Activated naive CD4-positive, alpha-beta T cell treated with anti-CD3 and anti-CD28 coated beads, Interleukin-2, amount 50 U/mL, for 24 hours (primary cell): ENCODE measurements at regions not wholly inside any gene's neighbourhood (a gene's known extent, or its start where the extent isn't known, plus 50 kb on each side); places are given as distances from the start of the nearest gene placed in this dataset.

Experiments used
- H3K27ac Mint-ChIP-seq: one replicate; pipeline ENCODE4 v1.8.0; 2021; ENCODE audit warnings: mild to moderate bottlenecking, mixed read lengths
- H3K27me3 Mint-ChIP-seq: one replicate; pipeline ENCODE4 v1.8.0; 2021; ENCODE audit warnings: mixed read lengths
- H3K36me3 Mint-ChIP-seq: one replicate; pipeline ENCODE4 v1.8.0; 2021; ENCODE audit warnings: mixed read lengths
- H3K4me1 Mint-ChIP-seq: one replicate; pipeline ENCODE4 v1.8.0; 2021; ENCODE audit warnings: mixed read lengths
- H3K4me3 Mint-ChIP-seq: one replicate; pipeline ENCODE4 v1.8.0; 2021; ENCODE audit warnings: mild to moderate bottlenecking, mixed read lengths
- H3K9me3 Mint-ChIP-seq: one replicate; pipeline ENCODE4 v1.8.0; 2021; ENCODE audit warnings: mixed read lengths

- Mint-ChIP-seq H3K4me3 (no peak overlapping the region), H3K9me3 (no peaks in the 10 kb centered on the region), H3K27me3 (no peaks in the 10 kb centered on the region)
These were observed 235.0 kb upstream of the ZC3H12C start for GRCh38 chr11:109858152-109858551.

GRCh38 chr11:109859045-109859724 lies 234.0 kb upstream of the ZC3H12C start:
- no peak overlapping the region for H3K27ac Mint-ChIP-seq
- no peaks in the 10 kb centered on the region for H3K27me3 Mint-ChIP-seq
- no peak overlapping the region for H3K4me3 Mint-ChIP-seq
- H3K4me1 Mint-ChIP-seq, result no peaks in the 10 kb centered on the region
- no peaks in the 10 kb centered on the region for H3K9me3 Mint-ChIP-seq
- no peaks in the 10 kb centered on the region for H3K36me3 Mint-ChIP-seq

More at GRCh38 chr11:109858152-109858551, 235.0 kb upstream of the ZC3H12C start:
- Mint-ChIP-seq H3K27ac (no peak overlapping the region), H3K36me3 (no peaks in the 10 kb centered on the region), H3K4me1 (no peaks in the 10 kb centered on the region)

GRCh38 chr11:109862835-109863234 lies 230.4 kb upstream of the ZC3H12C start:
- Mint-ChIP-seq H3K27ac (no peak overlapping the region), H3K9me3 (no peaks in the 10 kb centered on the region), H3K27me3 (no peaks in the 10 kb centered on the region), H3K4me1 (no peaks in the 10 kb centered on the region), H3K4me3 (no peak overlapping the region), H3K36me3 (no peaks in the 10 kb centered on the region)

DNA sequence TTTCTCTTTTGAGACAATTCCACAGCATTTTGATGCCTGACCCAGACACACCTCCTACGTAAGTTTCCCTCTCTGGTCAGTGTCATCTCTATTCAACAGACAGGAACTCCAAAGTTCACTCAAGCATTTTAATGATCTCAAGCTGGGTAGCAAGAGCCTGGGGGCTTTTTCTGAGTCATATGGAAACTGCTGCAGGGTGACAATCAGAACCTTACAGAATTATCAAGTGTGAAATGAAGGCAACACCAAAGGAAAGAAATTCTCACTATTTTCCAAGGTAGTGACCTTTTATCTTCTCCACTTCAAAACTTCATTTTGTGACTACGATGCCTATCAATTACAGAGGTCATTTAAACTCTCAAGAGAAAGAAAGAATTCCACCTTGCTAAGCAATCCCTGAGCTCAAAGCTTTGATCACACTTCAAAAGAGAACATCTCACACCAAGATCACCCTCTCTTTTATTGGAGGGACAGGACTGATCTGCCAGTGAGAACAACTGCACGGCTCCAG lies 229.0 kb upstream of the ZC3H12C start:
- H3K27ac Mint-ChIP-seq, result no peak overlapping the region
- H3K4me1 Mint-ChIP-seq, result no peaks in the 10 kb centered on the region
- H3K4me3 Mint-ChIP-seq, result no peak overlapping the region
- H3K9me3 Mint-ChIP-seq, result no peaks in the 10 kb centered on the region
- H3K36me3 Mint-ChIP-seq, result no peaks in the 10 kb centered on the region
- no peaks in the 10 kb centered on the region for H3K27me3 Mint-ChIP-seq

DNA sequence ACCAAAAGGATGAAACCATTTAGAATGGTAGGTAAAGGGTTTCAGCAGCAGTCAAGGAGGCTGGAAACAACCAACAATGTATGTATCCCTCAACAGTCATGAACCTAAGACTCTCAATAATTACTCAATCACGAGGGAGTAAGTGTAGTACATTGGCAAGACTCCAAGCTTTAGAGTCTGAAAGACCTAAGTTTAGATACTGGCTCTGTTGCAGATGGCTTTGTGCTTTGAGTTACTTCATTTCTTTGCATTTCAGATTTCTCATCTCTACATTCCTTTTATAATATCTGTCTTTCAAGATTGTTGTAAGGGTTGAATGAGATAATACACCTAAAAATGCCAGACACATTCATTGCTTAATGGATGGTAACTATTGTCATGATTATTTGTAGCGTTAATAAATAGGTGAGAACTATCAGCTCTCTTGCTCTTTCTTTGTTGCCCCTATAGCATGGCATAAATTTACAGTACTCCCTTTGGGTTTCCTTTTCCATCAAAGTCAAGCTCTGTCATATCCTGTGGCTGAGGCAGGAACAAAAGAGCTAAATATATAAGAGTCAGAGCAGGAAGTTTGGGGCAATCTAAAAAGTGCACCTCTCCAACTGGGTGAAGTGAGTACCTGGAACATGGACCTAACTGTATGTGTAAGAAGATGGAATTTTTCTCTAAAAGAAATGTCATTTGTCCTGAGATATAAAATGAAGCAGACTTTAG lies 228.2 kb upstream of the ZC3H12C start:
- H3K4me1 Mint-ChIP-seq, result no peaks in the 10 kb centered on the region
- no peaks in the 10 kb centered on the region for H3K27me3 Mint-ChIP-seq
- H3K27ac Mint-ChIP-seq, result no peak overlapping the region
- H3K36me3 Mint-ChIP-seq, result no peaks in the 10 kb centered on the region
- H3K4me3 Mint-ChIP-seq, result no peak overlapping the region
- H3K9me3 Mint-ChIP-seq, result no peaks in the 10 kb centered on the region

- Mint-ChIP-seq H3K27ac (no peak overlapping the region), H3K9me3 (no peaks in the 10 kb centered on the region), H3K4me3 (no peak overlapping the region), H3K36me3 (no peaks in the 10 kb centered on the region), H3K4me1 (no peaks in the 10 kb centered on the region), H3K27me3 (peaks cover 1% of the 10 kb centered on the region)
These were observed 227.5 kb upstream of the ZC3H12C start for GRCh38 chr11:109865548-109866186.

DNA sequence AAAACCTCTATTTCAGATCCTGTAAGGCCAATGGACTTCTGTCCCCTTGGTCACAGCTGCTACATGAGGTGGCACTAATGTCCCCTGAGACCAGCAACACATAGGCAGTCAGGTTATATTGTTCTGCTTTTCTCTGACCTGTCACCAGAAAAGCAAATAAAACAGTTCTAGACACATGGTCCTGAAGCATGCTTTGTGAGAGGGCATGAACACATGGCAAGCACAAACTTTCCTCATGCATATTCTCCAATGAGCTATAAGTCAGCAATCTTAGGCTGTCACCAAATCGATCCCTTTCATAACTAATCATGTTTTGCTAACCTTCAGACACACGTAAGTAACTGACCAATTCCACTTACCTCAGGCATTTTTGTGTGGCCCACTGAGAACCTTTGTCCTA lies 225.4 kb upstream of the ZC3H12C start:
- no peaks in the 10 kb centered on the region for H3K36me3 Mint-ChIP-seq
- H3K27me3 Mint-ChIP-seq, result peaks cover 1% of the 10 kb centered on the region
- no peak overlapping the region for H3K27ac Mint-ChIP-seq
- H3K9me3 Mint-ChIP-seq, result no peaks in the 10 kb centered on the region
- no peaks in the 10 kb centered on the region for H3K4me1 Mint-ChIP-seq
- H3K4me3 Mint-ChIP-seq, result no peak overlapping the region

GRCh38 chr11:109869536-109869935 lies 223.7 kb upstream of the ZC3H12C start:
- Mint-ChIP-seq H3K27me3 (peaks cover 1% of the 10 kb centered on the region), H3K36me3 (no peaks in the 10 kb centered on the region), H3K4me1 (no peaks in the 10 kb centered on the region), H3K9me3 (no peaks in the 10 kb centered on the region), H3K27ac (no peak overlapping the region), H3K4me3 (no peak overlapping the region)

- Mint-ChIP-seq H3K4me1 (no peaks in the 10 kb centered on the region), H3K27ac (no peak overlapping the region), H3K9me3 (no peaks in the 10 kb centered on the region), H3K36me3 (no peaks in the 10 kb centered on the region), H3K27me3 (peaks cover 1% of the 10 kb centered on the region), H3K4me3 (no peak overlapping the region)
These were observed 222.9 kb upstream of the ZC3H12C start for GRCh38 chr11:109870297-109870696.

- Mint-ChIP-seq H3K4me1 (no peaks in the 10 kb centered on the region), H3K4me3 (no peak overlapping the region), H3K27ac (no peak overlapping the region), H3K27me3 (no peaks in the 10 kb centered on the region), H3K9me3 (peaks cover 2% of the 10 kb centered on the region), H3K36me3 (no peaks in the 10 kb centered on the region)
These were observed 216.1 kb upstream of the ZC3H12C start for GRCh38 chr11:109877043-109877442.

- Mint-ChIP-seq H3K4me1 (no peaks in the 10 kb centered on the region), H3K36me3 (no peaks in the 10 kb centered on the region), H3K9me3 (peaks cover 7% of the 10 kb centered on the region), H3K27ac (no peak overlapping the region), H3K4me3 (no peak overlapping the region), H3K27me3 (no peaks in the 10 kb centered on the region)
These were observed 208.7 kb upstream of the ZC3H12C start for GRCh38 chr11:109884501-109884900.

DNA sequence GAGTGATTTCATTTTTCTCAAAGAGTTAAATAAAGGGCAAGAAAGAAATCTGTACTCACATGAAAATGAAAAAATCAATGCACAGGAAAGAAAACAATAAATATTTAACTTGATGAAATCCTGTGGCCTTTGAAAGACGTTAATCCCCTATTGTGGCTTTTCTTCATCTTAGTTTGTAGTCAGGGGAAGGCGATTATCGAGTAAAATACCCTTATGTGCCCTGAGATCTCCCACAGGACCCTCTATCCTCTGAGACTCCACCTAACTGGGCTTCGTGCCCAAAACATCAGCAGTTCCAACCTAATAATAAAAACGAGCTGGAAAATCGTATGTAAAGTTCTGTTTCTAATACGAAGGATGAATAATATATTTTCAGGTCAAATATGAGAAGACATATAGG lies 208.2 kb upstream of the ZC3H12C start:
- Mint-ChIP-seq H3K36me3 (no peaks in the 10 kb centered on the region), H3K27me3 (no peaks in the 10 kb centered on the region), H3K27ac (no peak overlapping the region), H3K9me3 (peaks cover 7% of the 10 kb centered on the region), H3K4me3 (no peak overlapping the region), H3K4me1 (no peaks in the 10 kb centered on the region)

- Mint-ChIP-seq H3K36me3 (no peaks in the 10 kb centered on the region), H3K27me3 (peaks cover 3% of the 10 kb centered on the region), H3K4me1 (no peaks in the 10 kb centered on the region)
These were observed 200.8 kb upstream of the ZC3H12C start for GRCh38 chr11:109892321-109892794.

DNA sequence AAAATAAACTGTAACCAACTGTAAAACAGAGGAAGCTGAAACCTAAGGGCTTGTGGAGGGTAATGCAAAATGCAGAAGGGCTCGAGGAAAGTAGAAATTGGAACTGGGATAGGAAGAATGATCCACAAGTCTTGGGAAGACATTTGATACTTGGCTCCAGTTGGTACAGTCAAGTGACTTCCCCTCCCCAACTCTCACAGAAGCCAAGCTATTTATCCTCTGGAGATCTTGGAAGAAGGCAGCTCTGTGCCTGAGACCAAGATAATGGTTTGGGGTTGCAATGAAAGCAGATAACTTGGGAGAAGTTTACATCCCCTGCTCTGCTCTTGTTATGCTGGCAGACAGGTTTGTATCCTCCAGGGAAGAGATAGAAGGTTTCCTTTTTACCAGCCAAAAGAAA lies 198.9 kb upstream of the ZC3H12C start:
- no peak overlapping the region for H3K27ac Mint-ChIP-seq
- no peaks in the 10 kb centered on the region for H3K36me3 Mint-ChIP-seq
- no peak overlapping the region for H3K4me3 Mint-ChIP-seq
- H3K9me3 Mint-ChIP-seq, result peaks cover 6% of the 10 kb centered on the region
- no peaks in the 10 kb centered on the region for H3K4me1 Mint-ChIP-seq
- H3K27me3 Mint-ChIP-seq, result peaks cover 3% of the 10 kb centered on the region

More at GRCh38 chr11:109892321-109892794, 200.8 kb upstream of the ZC3H12C start:
- H3K27ac Mint-ChIP-seq, result no peak overlapping the region
- no peak overlapping the region for H3K4me3 Mint-ChIP-seq
- no peaks in the 10 kb centered on the region for H3K9me3 Mint-ChIP-seq

GRCh38 chr11:109898592-109898991 lies 194.6 kb upstream of the ZC3H12C start:
- Mint-ChIP-seq H3K9me3 (peaks cover 10% of the 10 kb centered on the region), H3K27ac (no peak overlapping the region), H3K36me3 (no peaks in the 10 kb centered on the region), H3K27me3 (peaks cover 1% of the 10 kb centered on the region), H3K4me1 (no peaks in the 10 kb centered on the region), H3K4me3 (no peak overlapping the region)
